GM18907 (cell line): ENCODE measurements at regions not wholly inside any gene's neighbourhood (a gene's known extent, or its start where the extent isn't known, plus 50 kb on each side); places are given as distances from the start of the nearest gene placed in this dataset.

Source experiments
- ATAC-seq: cut with Tn5 transposase; IDR thresholded peaks from one replicate; pipeline ENCODE4 v1.9.1; 2021; ENCODE audit warnings: mild to moderate bottlenecking, moderate library complexity; ENCODE audit not compliant: unreplicated experiment

- no peak for ATAC-seq
Measured at GRCh38 chr7:135831455-135832195, 83.0 kb upstream of the FAM180A start.

- no peak for ATAC-seq
Measured at GRCh38 chr7:135828604-135829003, 80.0 kb upstream of the FAM180A start.

GRCh38 chr7:135827391-135827790, 78.8 kb upstream of the FAM180A start:
- ATAC-seq, result no peak

- no peak for ATAC-seq
Measured at GRCh38 chr7:135825406-135825805, 76.8 kb upstream of the FAM180A start.

GRCh38 chr7:135822376-135822775, 73.8 kb upstream of the FAM180A start:
- no peak for ATAC-seq

GRCh38 chr7:135817583-135817982, 69.0 kb upstream of the FAM180A start:
- no peak for ATAC-seq

- no peak for ATAC-seq
Measured at GRCh38 chr7:135815033-135815432, 66.4 kb upstream of the FAM180A start.

GRCh38 chr7:135812148-135812547, 63.5 kb upstream of the FAM180A start:
- no peak for ATAC-seq

- no peak for ATAC-seq
Measured at GRCh38 chr7:135811506-135811905, 62.9 kb upstream of the FAM180A start.

GRCh38 chr7:135808206-135808605, 59.6 kb upstream of the FAM180A start:
- ATAC-seq, result no peak

GRCh38 chr7:135803143-135803542, 54.5 kb upstream of the FAM180A start:
- ATAC-seq, result no peak

GRCh38 chr7:135802697-135803096, 54.1 kb upstream of the FAM180A start:
- no peak for ATAC-seq

GRCh38 chr7:135801877-135802276, 53.3 kb upstream of the FAM180A start:
- ATAC-seq, result no peak

- peak; percentile 84 for ATAC-seq
Measured at GRCh38 chr7:135801045-135801693, 52.6 kb upstream of the FAM180A start.

- ATAC-seq, result no peak
Measured at GRCh38 chr7:135800560-135800959, 51.9 kb upstream of the FAM180A start.

- ATAC-seq, result no peak
Measured at GRCh38 chr7:135799881-135800280, 51.3 kb upstream of the FAM180A start.
